ENCODE measurements at regions not wholly inside any gene's neighbourhood (a gene's known extent, or its start where the extent isn't known, plus 50 kb on each side); places are given as distances from the start of the nearest gene placed in this dataset.

DNA sequence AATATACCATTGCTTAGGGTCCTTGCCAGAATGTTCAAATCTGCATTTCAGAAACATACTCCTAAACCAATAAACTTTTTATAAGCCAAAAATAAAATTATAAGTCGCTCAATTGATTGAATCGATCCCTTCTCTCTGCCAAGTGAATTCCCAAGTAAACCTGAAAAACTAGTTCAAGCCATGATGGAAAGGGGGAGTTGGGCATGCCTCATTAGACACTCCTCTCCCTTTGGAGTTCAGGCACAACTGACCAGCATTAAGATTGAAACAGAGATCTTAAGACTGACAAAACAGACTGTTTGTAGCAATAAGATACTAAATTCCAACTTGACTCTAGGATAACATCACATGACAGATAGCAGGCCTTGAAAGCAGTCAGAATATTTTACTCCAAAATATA lies 113.7 kb upstream of the RASGRP1 start:
- H3K27ac ChIP-seq (ENCODE audit: insufficient read depth, low read depth, low read length) = no peak overlapping the region
- no peak overlapping the region for H2AFZ ChIP-seq (ENCODE audit: low read depth, low read length)
- no peaks in the 10 kb centered on the region for H3K79me2 ChIP-seq (ENCODE audit: control insufficient read depth, insufficient read depth, low read length)
- H4K20me1 ChIP-seq (replicated peaks; ENCODE audit: control insufficient read depth, extremely low read depth, insufficient read depth, low read length) = no peaks in the 10 kb centered on the region
- DNase-seq (ENCODE audit: low read depth, low spot score) = no peak
- dilution Hi-C loops (cut with MboI; ENCODE audit: extremely low pct_ligation_motif_present, low sequenced_read_pairs) = no loop called here
- no peak for FAIRE-seq
- H3K27me3 ChIP-seq (ENCODE audit: control insufficient read depth in 2 of 2, insufficient read depth in 2 of 2, low read length in 2 of 2) = peaks cover 16 to 19% of the 10 kb centered on the region in 2 experiments
- no peaks in the 10 kb centered on the region for H3K9me3 ChIP-seq (replicated peaks; ENCODE audit: control insufficient read depth, insufficient read depth, low read length)
- H3K9ac ChIP-seq (replicated peaks; ENCODE audit: extremely low read depth, insufficient read depth, low read length) = no peak overlapping the region
- no peak overlapping the region for H3K4me2 ChIP-seq (ENCODE audit: insufficient read depth, low read length)
- BruUV-seq (replicated peaks) = no TSS peak
- intact Hi-C loops (cut with micrococcal nuclease) = no loop called here
- no peaks in the 10 kb centered on the region for H3K9me1 ChIP-seq (replicated peaks; ENCODE audit: control insufficient read depth, extremely low read depth, insufficient read depth, low read length)
- no peaks in the 10 kb centered on the region for H3K36me3 ChIP-seq (ENCODE audit: control insufficient read depth in 2 of 2, extremely low read depth in 1 of 2, insufficient read depth in 2 of 2, low read length in 2 of 2)
- TF ChIP-seq, protein P1, sequence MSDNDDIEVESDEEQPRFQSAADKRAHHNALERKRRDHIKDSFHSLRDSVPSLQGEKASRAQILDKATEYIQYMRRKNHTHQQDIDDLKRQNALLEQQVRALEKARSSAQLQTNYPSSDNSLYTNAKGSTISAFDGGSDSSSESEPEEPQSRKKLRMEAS (IDR thresholded peaks at IDR 0.05; ENCODE audit: insufficient read depth, insufficient read length) = no peak
- no peak for TF ChIP-seq EZH2 (IDR thresholded peaks at IDR 0.05; ENCODE audit: borderline replicate concordance, low read depth, low read length, severe bottlenecking)
- TF ChIP-seq, protein P2, sequence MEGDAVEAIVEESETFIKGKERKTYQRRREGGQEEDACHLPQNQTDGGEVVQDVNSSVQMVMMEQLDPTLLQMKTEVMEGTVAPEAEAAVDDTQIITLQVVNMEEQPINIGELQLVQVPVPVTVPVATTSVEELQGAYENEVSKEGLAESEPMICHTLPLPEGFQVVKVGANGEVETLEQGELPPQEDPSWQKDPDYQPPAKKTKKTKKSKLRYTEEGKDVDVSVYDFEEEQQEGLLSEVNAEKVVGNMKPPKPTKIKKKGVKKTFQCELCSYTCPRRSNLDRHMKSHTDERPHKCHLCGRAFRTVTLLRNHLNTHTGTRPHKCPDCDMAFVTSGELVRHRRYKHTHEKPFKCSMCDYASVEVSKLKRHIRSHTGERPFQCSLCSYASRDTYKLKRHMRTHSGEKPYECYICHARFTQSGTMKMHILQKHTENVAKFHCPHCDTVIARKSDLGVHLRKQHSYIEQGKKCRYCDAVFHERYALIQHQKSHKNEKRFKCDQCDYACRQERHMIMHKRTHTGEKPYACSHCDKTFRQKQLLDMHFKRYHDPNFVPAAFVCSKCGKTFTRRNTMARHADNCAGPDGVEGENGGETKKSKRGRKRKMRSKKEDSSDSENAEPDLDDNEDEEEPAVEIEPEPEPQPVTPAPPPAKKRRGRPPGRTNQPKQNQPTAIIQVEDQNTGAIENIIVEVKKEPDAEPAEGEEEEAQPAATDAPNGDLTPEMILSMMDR (IDR thresholded peaks at IDR 0.05; ENCODE audit: extremely low read depth in 1 of 2, insufficient read depth in 1 of 2, low read depth in 1 of 2, low read length in 2 of 2) = no peak
- TF ChIP-seq JUN (IDR thresholded peaks at IDR 0.05; ENCODE audit: borderline replicate concordance, insufficient read depth, insufficient read length, low read depth) = no peak
- no peak for TF ChIP-seq FOS (IDR thresholded peaks at IDR 0.05; ENCODE audit: borderline replicate concordance, insufficient read depth, low read length)
- TF ChIP-seq MYC (IDR thresholded peaks at IDR 0.05; ENCODE audit: low read depth, low read length) = no peak
- no peak for TF ChIP-seq POLR2A (IDR thresholded peaks at IDR 0.05; ENCODE audit: low read depth, low read length)
- TF ChIP-seq GATA2 (IDR thresholded peaks at IDR 0.05; ENCODE audit: insufficient read depth, insufficient read length, low read depth, low read length) = no peak
- no peak for TF ChIP-seq POLR2AphosphoS5 (IDR thresholded peaks at IDR 0.05; ENCODE audit: insufficient read depth, low read depth, low read length)
- POLR2A ChIA-PET = no interaction called here
- H3K4me3 ChIP-seq (replicated peaks in 1 of 3; ENCODE audit: insufficient read depth in 1 of 3, low read depth in 1 of 3, low read length in 3 of 3) = no peak overlapping the region
- no peaks in the 10 kb centered on the region for H3K4me1 ChIP-seq (ENCODE audit: control insufficient read depth, extremely low read depth, insufficient read depth, low read length)
- CTCF ChIA-PET = interaction anchor here (1.3 to 1.8 kb wide), 3 partner anchors 12 to 238 kb away, joined by 4 to 7 read pairs (median 4); no protein-coding TSS in a partner anchor

Data from endothelial cell of umbilical vein (primary cell).